ENCODE measurements at regions not wholly inside any gene's neighbourhood (a gene's known extent, or its start where the extent isn't known, plus 50 kb on each side); places are given as distances from the start of the nearest gene placed in this dataset.

DNA sequence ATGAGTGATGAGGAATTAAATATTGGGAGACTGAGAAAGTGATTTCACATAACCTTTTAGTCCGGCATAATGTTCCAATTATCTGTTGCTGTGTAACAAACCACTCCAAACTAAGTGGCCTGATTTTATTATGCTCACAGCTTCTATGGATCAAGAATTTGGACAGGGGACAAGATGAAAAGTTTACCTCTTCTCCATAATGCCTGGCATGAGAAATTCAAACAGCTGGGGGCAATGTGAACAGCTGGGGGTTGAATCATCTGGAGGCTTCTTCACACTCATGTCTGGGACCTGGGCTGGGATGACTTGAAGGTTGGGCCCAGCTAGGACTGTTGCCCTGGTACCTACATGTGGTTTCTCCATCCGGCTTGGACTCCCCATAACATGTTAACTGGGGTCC is 99.4 kb upstream of the DRD2 start:
- intact Hi-C loops (cut with DNase I): no loop called here
- 80 to 91% (median 83%) methylated on average over 2 of the region's 2 CpGs for WGBS, 3 donors

DNA sequence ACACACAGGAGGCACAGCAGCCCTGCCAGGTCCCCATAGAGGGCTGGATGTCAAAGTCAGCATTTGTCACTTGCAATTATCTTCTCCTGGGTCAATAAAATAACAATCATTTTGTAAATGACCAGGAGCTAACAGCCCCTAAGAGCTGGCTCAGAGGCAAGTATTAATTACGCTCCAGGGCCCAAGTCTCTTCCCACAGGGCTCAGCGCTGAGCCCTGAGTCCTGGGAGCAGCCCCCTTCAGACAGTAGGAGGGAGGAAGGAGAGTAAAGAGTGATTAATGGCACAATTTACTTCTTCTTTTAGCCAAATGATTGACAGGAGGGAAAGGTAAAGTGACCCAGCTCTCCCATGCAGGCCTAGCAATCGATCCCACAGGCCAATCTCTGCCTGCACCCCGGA is 99.0 kb upstream of the DRD2 start:
- no peak for DNase-seq
- no peaks in the 10 kb centered on the region for H3K27me3 ChIP-seq
- intact Hi-C loops (cut with DNase I): no loop called here
- H3K9me3 ChIP-seq: no peaks in the 10 kb centered on the region
- no peak overlapping the region for H3K4me3 ChIP-seq
- H3K4me1 ChIP-seq (ENCODE audit: insufficient read depth): no peaks in the 10 kb centered on the region
- TF ChIP-seq POLR2A (IDR thresholded peaks at IDR 0.05): no peak
- no peak for TF ChIP-seq EP300 (IDR thresholded peaks at IDR 0.05)
- TF ChIP-seq CTCF (IDR thresholded peaks at IDR 0.05): no peak
- no peaks in the 10 kb centered on the region for H3K36me3 ChIP-seq
- H3K27ac ChIP-seq: no peak overlapping the region
- WGBS, 3 donors: 91 to 96% (median 95%) methylated on average over 4 of the region's 4 CpGs

More for the DNA sequence above, 99.4 kb upstream of the DRD2 start:
- no peaks in the 10 kb centered on the region for H3K9me3 ChIP-seq
- no peaks in the 10 kb centered on the region for H3K4me1 ChIP-seq (ENCODE audit: insufficient read depth)
- TF ChIP-seq POLR2A (IDR thresholded peaks at IDR 0.05): no peak
- TF ChIP-seq EP300 (IDR thresholded peaks at IDR 0.05): no peak
- no peak for TF ChIP-seq CTCF (IDR thresholded peaks at IDR 0.05)
- no peaks in the 10 kb centered on the region for H3K36me3 ChIP-seq
- no peak for DNase-seq
- no peaks in the 10 kb centered on the region for H3K27me3 ChIP-seq
- H3K27ac ChIP-seq: no peak overlapping the region
- no peak overlapping the region for H3K4me3 ChIP-seq

GRCh38 chr11:113572136-113572735 is 97.0 kb upstream of the DRD2 start:
- intact Hi-C loops (cut with DNase I): no loop called here
- Histone ChIP-seq H3K9me3 (no peaks in the 10 kb centered on the region), H3K27ac (no peak overlapping the region), H3K36me3 (no peaks in the 10 kb centered on the region), H3K27me3 (no peaks in the 10 kb centered on the region), H3K4me3 (no peak overlapping the region), H3K4me1 (ENCODE audit: insufficient read depth) (no peaks in the 10 kb centered on the region)
- WGBS, 3 donors: 9 to 14% (median 9%) methylated on average over 4 of the region's 4 CpGs
- TF ChIP-seq POLR2A (IDR thresholded peaks at IDR 0.05): no peak
- TF ChIP-seq EP300 (IDR thresholded peaks at IDR 0.05): no peak
- no peak for TF ChIP-seq CTCF (IDR thresholded peaks at IDR 0.05)
- DNase-seq: no peak

DNA sequence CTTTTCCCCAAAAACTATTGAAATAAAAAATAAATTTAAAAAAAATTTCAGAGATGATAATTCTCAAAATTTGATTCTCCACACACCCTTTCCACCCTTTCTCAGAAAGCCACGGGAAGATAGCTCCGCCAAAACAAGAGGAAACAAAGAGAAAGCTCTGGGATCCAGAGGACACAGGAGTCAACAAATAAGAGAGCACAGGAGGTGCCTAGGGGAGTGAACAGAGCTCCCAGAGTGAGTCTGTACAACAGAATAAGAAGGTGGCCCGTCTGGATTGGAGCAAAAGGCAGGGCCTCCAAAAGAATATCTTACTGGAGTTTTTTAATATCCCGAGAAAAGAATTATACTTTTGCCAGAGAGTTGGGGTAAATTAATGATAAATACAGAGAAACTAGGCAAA is 96.3 kb upstream of the DRD2 start:
- 8 to 20% (median 15%) methylated on average over 4 of the region's 4 CpGs for WGBS, 3 donors
- no peaks in the 10 kb centered on the region for H3K27me3 ChIP-seq
- no peak overlapping the region for H3K27ac ChIP-seq
- no peak overlapping the region for H3K4me3 ChIP-seq
- no peaks in the 10 kb centered on the region for H3K36me3 ChIP-seq
- no peaks in the 10 kb centered on the region for H3K4me1 ChIP-seq (ENCODE audit: insufficient read depth)
- TF ChIP-seq POLR2A (IDR thresholded peaks at IDR 0.05) (no peak), CTCF (IDR thresholded peaks at IDR 0.05) (no peak), EP300 (IDR thresholded peaks at IDR 0.05) (no peak)
- no peak for DNase-seq
- intact Hi-C loops (cut with DNase I): no loop called here
- no peaks in the 10 kb centered on the region for H3K9me3 ChIP-seq
